Mesodermal cell (in vitro differentiated cells): ENCODE measurements at regions not wholly inside any gene's neighbourhood (a gene's known extent, or its start where the extent isn't known, plus 50 kb on each side); places are given as distances from the start of the nearest gene placed in this dataset.

Experiments
- H3K27ac ChIP-seq: 2 replicates; pipeline ENCODE4 v1.7.0; 2013; ENCODE audit warnings: mild to moderate bottlenecking, low read depth, low read length, moderate library complexity; ENCODE audit not compliant: severe bottlenecking
- H3K36me3 ChIP-seq: 2 replicates; pipeline ENCODE4 v1.7.1; 2013; ENCODE audit warnings: mild to moderate bottlenecking, low read length, moderate library complexity; ENCODE audit not compliant: control insufficient read depth, insufficient read depth
- H3K4me1 ChIP-seq: one replicate; pipeline ENCODE4 v1.7.1; 2013; ENCODE audit warnings: mild to moderate bottlenecking, low read length; ENCODE audit not compliant: insufficient read depth, control insufficient read depth, poor library complexity, severe bottlenecking
- H3K4me3 ChIP-seq: 2 replicates; pipeline ENCODE4 v1.7.0; 2013; ENCODE audit warnings: low read length, control low read depth, mild to moderate bottlenecking; ENCODE audit not compliant: insufficient read depth, poor library complexity, severe bottlenecking; ENCODE audit errors: extremely low read depth
- H3K9me3 ChIP-seq: 2 replicates; pipeline ENCODE4 v1.7.1; 2013; ENCODE audit warnings: mild to moderate bottlenecking, low read length, moderate library complexity; ENCODE audit not compliant: control insufficient read depth
- WGBS, 2 experiments: methylation state at CpG; one replicate each; pipeline ENCODE4 v1.1.5; 2013; ENCODE audit warnings: missing lambda C conversion rate in 2 of 2; ENCODE audit not compliant: insufficient coverage in 2 of 2; 5-methylcytosine and 5-hydroxymethylcytosine counted together

GRCh38 chr2:58636872-58637271 lies 395.7 kb upstream of the FANCL start:
- no peak overlapping the region for H3K4me3 ChIP-seq
- no CpG with 5 or more reads among the region's 4 CpGs for WGBS, 2 experiments
- no peaks in the 10 kb centered on the region for H3K36me3 ChIP-seq
- no peaks in the 10 kb centered on the region for H3K9me3 ChIP-seq
- H3K4me1 ChIP-seq = peaks cover 27% of the 10 kb centered on the region
- H3K27ac ChIP-seq = no peak overlapping the region

DNA sequence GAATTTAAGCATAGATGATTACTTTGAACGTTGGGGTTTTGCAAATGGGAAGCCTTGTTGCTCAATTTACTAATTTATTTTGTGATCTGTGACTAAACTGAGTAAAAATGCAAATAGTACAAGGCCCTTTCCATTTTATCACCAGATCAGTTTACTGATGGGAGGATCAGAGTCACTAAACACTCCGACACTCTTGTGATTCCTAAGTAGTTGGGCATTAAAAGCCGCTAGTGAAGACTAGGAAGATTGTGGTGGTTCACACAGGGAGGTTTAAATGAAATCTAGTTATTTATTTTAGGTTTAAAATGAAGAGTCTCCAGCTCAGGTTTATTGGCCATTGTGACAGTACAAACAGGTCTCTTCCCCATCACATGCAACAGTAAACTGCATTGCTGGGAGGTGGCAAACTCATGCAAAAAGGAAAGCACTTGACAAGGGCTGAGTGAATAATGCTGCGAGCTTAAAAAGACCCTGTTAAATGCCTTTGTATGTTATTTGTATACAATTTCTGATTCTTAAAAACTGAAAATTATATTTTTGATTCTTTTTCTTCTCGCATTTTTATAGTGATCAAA lies 394.8 kb upstream of the FANCL start:
- Histone ChIP-seq H3K4me1 (peaks cover 27% of the 10 kb centered on the region), H3K4me3 (no peak overlapping the region), H3K27ac (no peak overlapping the region), H3K36me3 (no peaks in the 10 kb centered on the region), H3K9me3 (no peaks in the 10 kb centered on the region)
- WGBS, 2 experiments = 69 to 71% methylated on average over 2 to 3 of the region's 5 CpGs

GRCh38 chr2:58634653-58635370 lies 393.7 kb upstream of the FANCL start:
- WGBS, 2 experiments = 56% methylated on average over 1 of the region's 4 CpGs; no CpG with 5 or more reads in 1 of the 2 experiments
- peaks cover 27% of the 10 kb centered on the region for H3K4me1 ChIP-seq
- peak overlapping the region; percentile 83 for H3K27ac ChIP-seq
- H3K9me3 ChIP-seq = no peaks in the 10 kb centered on the region
- H3K4me3 ChIP-seq = no peak overlapping the region
- no peaks in the 10 kb centered on the region for H3K36me3 ChIP-seq

DNA sequence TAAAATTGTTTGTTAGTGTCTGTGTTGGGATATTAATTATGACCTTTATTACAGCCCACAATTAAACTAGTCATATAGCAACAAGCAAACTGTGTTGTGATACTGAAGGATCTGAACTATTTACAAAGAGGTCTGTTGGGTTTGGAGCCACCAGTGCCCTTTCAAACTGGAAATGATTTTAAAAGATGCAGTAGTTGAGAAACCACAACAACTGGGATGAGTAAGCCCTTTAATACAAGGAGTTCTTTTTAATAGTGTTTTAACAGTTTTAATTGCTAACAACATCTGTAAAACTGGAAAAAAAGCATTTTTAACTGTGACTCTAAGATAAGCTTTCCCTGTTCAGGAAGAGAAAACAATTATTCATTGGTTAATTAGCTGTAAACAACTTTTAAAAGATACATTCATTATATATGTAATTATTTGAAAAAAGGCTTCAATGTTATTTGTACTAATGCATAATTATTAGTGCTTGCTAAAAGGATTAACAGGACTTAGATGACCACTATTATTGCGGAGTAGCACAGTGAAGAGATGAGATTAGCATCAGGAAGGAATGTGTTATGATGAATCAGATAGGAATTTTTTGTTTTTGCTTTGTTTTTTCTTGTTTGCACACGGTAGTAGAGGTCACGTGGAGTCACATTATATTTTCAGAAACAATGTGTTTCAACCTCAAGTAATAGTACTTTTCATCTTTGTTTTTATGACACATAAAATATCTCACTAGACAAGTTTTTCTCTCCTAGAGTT lies 392.7 kb upstream of the FANCL start:
- WGBS, 2 experiments = 60% methylated on average over 1 of the region's 3 CpGs; no CpG with 5 or more reads in 1 of the 2 experiments
- Histone ChIP-seq H3K27ac (peak overlapping the region; percentile 83), H3K9me3 (no peaks in the 10 kb centered on the region), H3K4me1 (peaks cover 27% of the 10 kb centered on the region), H3K4me3 (no peak overlapping the region), H3K36me3 (no peaks in the 10 kb centered on the region)

- Histone ChIP-seq H3K27ac (no peak overlapping the region), H3K36me3 (no peaks in the 10 kb centered on the region), H3K9me3 (no peaks in the 10 kb centered on the region), H3K4me3 (no peak overlapping the region), H3K4me1 (peaks cover 27% of the 10 kb centered on the region)
- WGBS, 2 experiments = no CpG with 5 or more reads among the region's 1 CpG
These were observed 390.9 kb upstream of the FANCL start for GRCh38 chr2:58631986-58632385.

DNA sequence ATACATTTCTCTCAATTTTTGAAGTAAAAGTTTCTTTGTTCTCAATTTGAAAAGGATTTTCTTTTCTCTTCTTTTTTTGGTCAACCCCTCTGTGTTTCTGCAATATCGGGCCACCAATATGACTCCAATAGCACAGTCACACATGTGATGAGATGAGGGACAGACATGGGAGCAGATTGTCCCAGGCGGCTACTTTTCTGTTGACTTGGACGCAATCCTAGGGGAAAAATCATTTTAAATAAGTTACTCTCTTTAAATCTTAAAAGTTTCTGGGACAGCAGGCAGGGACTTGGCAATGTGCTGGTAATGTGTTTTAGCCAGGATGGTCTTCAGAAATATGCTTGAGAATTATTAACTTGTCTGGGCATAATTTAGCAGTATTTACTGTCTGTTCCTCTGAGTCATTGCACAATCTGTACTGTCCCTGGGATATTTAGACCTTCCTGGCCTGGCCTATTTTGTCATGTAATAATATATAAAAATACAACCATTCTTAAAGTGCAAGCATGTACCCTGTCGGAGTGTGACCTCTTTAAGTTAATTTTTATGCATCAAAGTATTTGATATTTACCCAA lies 388.5 kb upstream of the FANCL start:
- H3K27ac ChIP-seq = no peak overlapping the region
- no peak overlapping the region for H3K4me3 ChIP-seq
- no peaks in the 10 kb centered on the region for H3K36me3 ChIP-seq
- no CpG with 5 or more reads among the region's 4 CpGs for WGBS, 2 experiments
- H3K9me3 ChIP-seq = no peaks in the 10 kb centered on the region
- H3K4me1 ChIP-seq = peaks cover 12% of the 10 kb centered on the region

DNA sequence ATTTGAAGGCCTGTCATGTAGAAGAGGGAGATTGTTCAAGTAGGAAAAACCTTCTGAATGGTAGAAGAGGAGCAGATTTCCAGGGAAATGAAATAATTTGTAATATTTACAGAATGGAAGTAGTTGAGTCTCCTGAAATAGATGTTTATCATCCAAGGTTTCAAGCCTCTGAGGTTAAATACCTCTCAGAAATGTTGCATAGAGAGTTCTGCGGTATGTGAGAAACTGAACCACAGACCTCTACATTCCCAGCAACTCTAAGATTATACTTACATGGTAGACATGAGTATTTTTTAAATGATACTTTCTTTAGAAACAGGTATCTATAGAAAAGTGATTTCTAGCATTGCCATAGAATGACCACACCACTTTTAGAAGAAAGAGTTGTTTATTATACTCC lies 379.8 kb upstream of the FANCL start:
- no peaks in the 10 kb centered on the region for H3K4me1 ChIP-seq

GRCh38 chr2:58620093-58620492 lies 379.0 kb upstream of the FANCL start:
- no peaks in the 10 kb centered on the region for H3K9me3 ChIP-seq

More for the DNA sequence above, 379.8 kb upstream of the FANCL start:
- H3K36me3 ChIP-seq = no peaks in the 10 kb centered on the region
- no peak overlapping the region for H3K4me3 ChIP-seq
- H3K27ac ChIP-seq = no peak overlapping the region
- WGBS, 2 experiments = no CpG with 5 or more reads among the region's 1 CpG
- H3K9me3 ChIP-seq = no peaks in the 10 kb centered on the region

GRCh38 chr2:58616961-58617360 lies 375.8 kb upstream of the FANCL start:
- no peak overlapping the region for H3K4me3 ChIP-seq
- no peak overlapping the region for H3K27ac ChIP-seq
- WGBS, 2 experiments = no CpG with 5 or more reads among the region's 1 CpG
- H3K9me3 ChIP-seq = no peaks in the 10 kb centered on the region
- no peaks in the 10 kb centered on the region for H3K4me1 ChIP-seq
- H3K36me3 ChIP-seq = no peaks in the 10 kb centered on the region

More at GRCh38 chr2:58620093-58620492, 379.0 kb upstream of the FANCL start:
- no peak overlapping the region for H3K27ac ChIP-seq
- H3K36me3 ChIP-seq = no peaks in the 10 kb centered on the region
- no peaks in the 10 kb centered on the region for H3K4me1 ChIP-seq
- 80 to 85% methylated on average over 1 to 2 of the region's 5 CpGs for WGBS, 2 experiments
- H3K4me3 ChIP-seq = no peak overlapping the region

GRCh38 chr2:58614219-58614618 lies 373.1 kb upstream of the FANCL start:
- no peak overlapping the region for H3K4me3 ChIP-seq
- H3K36me3 ChIP-seq = no peaks in the 10 kb centered on the region
- H3K27ac ChIP-seq = no peak overlapping the region
- WGBS, 2 experiments = 100% methylated on average over 1 of the region's 2 CpGs; no CpG with 5 or more reads in 1 of the 2 experiments
- no peaks in the 10 kb centered on the region for H3K9me3 ChIP-seq
- H3K4me1 ChIP-seq = no peaks in the 10 kb centered on the region
